ENCODE measurements at regions not wholly inside any gene's neighbourhood (a gene's known extent, or its start where the extent isn't known, plus 50 kb on each side); places are given as distances from the start of the nearest gene placed in this dataset.

DNA sequence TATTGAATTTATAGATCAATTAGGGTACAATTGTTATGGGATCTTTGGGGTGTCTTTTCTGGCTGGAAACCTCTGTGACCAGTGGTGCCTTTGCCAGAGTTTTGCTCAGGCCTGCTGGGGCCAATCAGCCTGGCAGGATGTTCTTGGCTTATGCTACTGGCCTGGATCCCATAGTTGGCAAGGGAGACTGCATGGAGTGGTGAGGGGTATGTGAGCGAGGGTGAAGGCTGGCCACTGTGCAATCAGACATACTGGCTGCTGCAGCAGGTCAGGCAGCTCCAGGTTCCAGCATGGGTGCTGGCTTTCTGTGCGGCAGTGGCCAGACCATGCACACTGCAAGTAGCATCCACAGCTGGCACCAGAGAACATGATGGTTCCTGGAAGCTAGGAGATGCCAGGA is 1053.2 kb upstream of the GBE1 start:
- TF ChIP-seq, protein P1, sequence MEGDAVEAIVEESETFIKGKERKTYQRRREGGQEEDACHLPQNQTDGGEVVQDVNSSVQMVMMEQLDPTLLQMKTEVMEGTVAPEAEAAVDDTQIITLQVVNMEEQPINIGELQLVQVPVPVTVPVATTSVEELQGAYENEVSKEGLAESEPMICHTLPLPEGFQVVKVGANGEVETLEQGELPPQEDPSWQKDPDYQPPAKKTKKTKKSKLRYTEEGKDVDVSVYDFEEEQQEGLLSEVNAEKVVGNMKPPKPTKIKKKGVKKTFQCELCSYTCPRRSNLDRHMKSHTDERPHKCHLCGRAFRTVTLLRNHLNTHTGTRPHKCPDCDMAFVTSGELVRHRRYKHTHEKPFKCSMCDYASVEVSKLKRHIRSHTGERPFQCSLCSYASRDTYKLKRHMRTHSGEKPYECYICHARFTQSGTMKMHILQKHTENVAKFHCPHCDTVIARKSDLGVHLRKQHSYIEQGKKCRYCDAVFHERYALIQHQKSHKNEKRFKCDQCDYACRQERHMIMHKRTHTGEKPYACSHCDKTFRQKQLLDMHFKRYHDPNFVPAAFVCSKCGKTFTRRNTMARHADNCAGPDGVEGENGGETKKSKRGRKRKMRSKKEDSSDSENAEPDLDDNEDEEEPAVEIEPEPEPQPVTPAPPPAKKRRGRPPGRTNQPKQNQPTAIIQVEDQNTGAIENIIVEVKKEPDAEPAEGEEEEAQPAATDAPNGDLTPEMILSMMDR (IDR thresholded peaks at IDR 0.05): no peak
- TF ChIP-seq POLR2A (IDR thresholded peaks at IDR 0.05): no peak

Data from Peyer's patch (tissue), 4 donors.